A549 (cell line): ENCODE measurements at regions not wholly inside any gene's neighbourhood (a gene's known extent, or its start where the extent isn't known, plus 50 kb on each side); places are given as distances from the start of the nearest gene placed in this dataset.

Source experiments
- ATAC-seq, 2 experiments: fragments of 200-7000 bp in 1 of 2; fragments of >200 bp in 1 of 2; cut with Nextera tagmentation in 1 of 2; cut with Tn5 transposase in 1 of 2; 3 replicates each; pipeline versions ENCODE4 v1.8.0 to v1.9.1; 2018 to 2020; ENCODE audit warnings: mild to moderate bottlenecking in 1 of 2, moderate library complexity in 1 of 2
- CTCF ChIA-PET: fragments of 300-600 bp; sonication (Branson Sonifier 250); formaldehyde crosslinking; extraction: SDS; loops from one replicate; lab custom pipeline; 2021; ENCODE audit warnings: antibody characterized with exemption, inconsistent platforms; lab: Yijun Ruan, JAX
- POLR2A ChIA-PET: fragments of 350-600 bp; formaldehyde crosslinking; extraction: SDS; loops from one replicate; lab custom pipeline; 2021; ENCODE audit warnings: antibody characterized with exemption, inconsistent platforms; lab: Yijun Ruan, JAX
- DNase-seq, 2 experiments: peaks; one replicate each; pipeline versions ENCODE4 v3.0.0 to v3.0.0-alpha.2; 2011 to 2016; ENCODE audit warnings: low read depth in 1 of 2, low spot score in 1 of 2
- FAIRE-seq: peaks from 2 replicates; lab custom pipeline; 2011; peaks lifted over from hg19 to GRCh38; lab: Jason Lieb, UNC
- H3K27ac ChIP-seq, 2 experiments: fragments of >200 bp; sonication (Bioruptor Twin); formaldehyde crosslinking; 3 replicates each; pipeline ENCODE4 v1.5.1; 2016 to 2017
- H3K4me1 ChIP-seq: fragments of >200 bp; sonication (Bioruptor Twin); formaldehyde crosslinking; 3 replicates; pipeline ENCODE4 v1.6.1; 2016
- H3K4me2 ChIP-seq: fragments of >200 bp; sonication (Bioruptor Twin); formaldehyde crosslinking; 3 replicates; pipeline ENCODE4 v1.6.1; 2016
- H3K4me3 ChIP-seq: fragments of >200 bp; sonication (Bioruptor Twin); formaldehyde crosslinking; 3 replicates; pipeline ENCODE4 v1.5.1; 2016
- H3K9me3 ChIP-seq: fragments of >200 bp; sonication (Bioruptor Twin); formaldehyde crosslinking; 3 replicates; pipeline ENCODE4 v1.6.1; 2016
- CEBPB ChIP-seq, 2 experiments: fragments of >200 bp in 1 of 2; sonication (Bioruptor Twin) in 1 of 2; formaldehyde crosslinking in 1 of 2; IDR thresholded peaks; 2 replicates each; pipeline ENCODE4 v1.6.1; 2012 to 2016
- FOSB ChIP-seq: fragments of 250-450 bp; sonication (Bioruptor Pico); IDR thresholded peaks from 2 replicates; pipeline ENCODE4 v1.5.0; 2020; ENCODE audit warnings: mild to moderate bottlenecking, moderate library complexity
- HOXA7 ChIP-seq: fragments of 250-450 bp; sonication (Bioruptor Pico); IDR thresholded peaks from 2 replicates; pipeline ENCODE4 v1.5.0; 2020; ENCODE audit warnings: mild to moderate bottlenecking, moderate library complexity
- JUN ChIP-seq, 2 experiments: fragments of >200 bp; sonication (Bioruptor Twin); formaldehyde crosslinking; IDR thresholded peaks; 2 replicates in 1 of 2; 3 replicates in 1 of 2; pipeline ENCODE4 v1.6.1; 2016 to 2017
- KDM1A ChIP-seq: fragments of 200-600 bp; sonication (generic); IDR thresholded peaks from 2 replicates; pipeline ENCODE4 v1.6.1; 2016; ENCODE audit warnings: low read depth, mild to moderate bottlenecking
- NPAS2 ChIP-seq: fragments of 250-450 bp; sonication (Bioruptor Pico); IDR thresholded peaks from 2 replicates; pipeline ENCODE4 v1.8.0; 2022; ENCODE audit warnings: mild to moderate bottlenecking, moderate library complexity, borderline replicate concordance
- PHF8 ChIP-seq: fragments of 200-600 bp; sonication (generic); IDR thresholded peaks from 2 replicates; pipeline ENCODE4 v1.6.1; 2016; ENCODE audit warnings: low read depth, mild to moderate bottlenecking, antibody characterized with exemption, moderate library complexity, borderline replicate concordance
- RAD21 ChIP-seq, 2 experiments: fragments of >200 bp in 1 of 2; sonication (Bioruptor Twin) in 1 of 2; formaldehyde crosslinking in 1 of 2; IDR thresholded peaks in 1 of 2; conservative IDR thresholded peaks in 1 of 2; 2 replicates in 1 of 2; 3 replicates in 1 of 2; pipeline ENCODE4 v1.6.1; 2012 to 2018; ENCODE audit warnings: inconsistent platforms in 1 of 2
- RARB ChIP-seq: fragments of 250-450 bp; sonication (Bioruptor Pico); IDR thresholded peaks from 2 replicates; pipeline ENCODE4 v1.8.0; 2021; ENCODE audit warnings: mild to moderate bottlenecking, moderate library complexity
- RCOR1 ChIP-seq: fragments of 150-350 bp; IDR thresholded peaks from 2 replicates; pipeline ENCODE4 v1.6.1; 2014; ENCODE audit warnings: antibody characterized with exemption, low read length, low read depth
- SREBF2 ChIP-seq: fragments of 450-650 bp; IDR thresholded peaks from 2 replicates; pipeline ENCODE4 v1.6.1; 2014; ENCODE audit warnings: mild to moderate bottlenecking, moderate library complexity
- ZC3H11A ChIP-seq: fragments of 450-650 bp; IDR thresholded peaks from 2 replicates; pipeline ENCODE4 v1.6.1; 2014; ENCODE audit warnings: antibody characterized with exemption, mild to moderate bottlenecking
- ZFP36 ChIP-seq: fragments of 450-650 bp; IDR thresholded peaks from 2 replicates; pipeline ENCODE4 v1.6.1; 2014; ENCODE audit warnings: borderline replicate concordance; ENCODE audit not compliant: partially characterized antibody
- ZSCAN20 ChIP-seq: fragments of 250-450 bp; sonication (Bioruptor Pico); IDR thresholded peaks from 2 replicates; pipeline ENCODE4 v1.8.0; 2022; ENCODE audit warnings: mild to moderate bottlenecking, moderate library complexity
- WGBS: methylation state at CpG from one replicate; pipeline ENCODE4 v1.1.6; 2017; ENCODE audit errors: missing lambda C conversion rate; 5-methylcytosine and 5-hydroxymethylcytosine counted together
- TF ChIP-seq, protein P1 (sequence below): fragments of >200 bp; sonication (Bioruptor Twin); formaldehyde crosslinking; IDR thresholded peaks from 3 replicates; pipeline ENCODE4 v1.6.1; 2016
- TF ChIP-seq, protein P2 (sequence below): fragments of >200 bp; sonication (Bioruptor Twin); formaldehyde crosslinking; IDR thresholded peaks from 2 replicates; pipeline ENCODE4 v1.6.1; 2016
- TF ChIP-seq, protein P3 (sequence below): IDR thresholded peaks from 2 replicates; pipeline ENCODE4 v1.6.1; 2012; ENCODE audit warnings: low read depth, borderline replicate concordance
- TF ChIP-seq, protein P4 (sequence below): fragments of >200 bp; sonication (Bioruptor Twin); formaldehyde crosslinking; IDR thresholded peaks from 3 replicates; pipeline ENCODE4 v1.5.1; 2016
- TF ChIP-seq, protein P5 (sequence below): fragments of 150-350 bp; IDR thresholded peaks from 2 replicates; pipeline ENCODE4 v1.6.1; 2014; ENCODE audit warnings: low read depth, mild to moderate bottlenecking, low read length
- TF ChIP-seq, protein P6 (sequence below): fragments of 450-650 bp; IDR thresholded peaks from 2 replicates; pipeline ENCODE4 v1.6.1; 2014; ENCODE audit warnings: antibody characterized with exemption

DNA sequence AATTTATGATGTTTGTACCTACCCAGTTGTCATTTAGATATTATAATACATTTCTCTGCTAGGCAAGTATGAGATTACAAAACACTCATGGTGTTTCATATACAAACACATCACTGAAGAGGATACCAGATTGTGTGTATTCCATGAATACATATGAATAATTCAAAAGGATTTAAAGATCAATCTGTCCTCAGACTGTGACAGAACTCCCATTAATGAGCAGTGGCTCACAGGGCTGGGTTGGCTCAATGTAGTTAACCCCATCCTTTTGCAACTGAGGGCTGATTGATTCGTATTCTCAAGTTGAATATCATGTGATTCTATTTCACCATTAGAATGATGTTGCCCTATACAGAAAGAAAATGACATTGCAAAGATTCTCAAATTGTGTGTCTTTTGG lies 79.6 kb upstream of the SPANXN2 start:
- Histone ChIP-seq H3K9me3 (no peaks in the 10 kb centered on the region), H3K4me1 (no peaks in the 10 kb centered on the region), H3K27ac (no peak overlapping the region), H3K4me2 (no peak overlapping the region)
- POLR2A ChIA-PET: no interaction called here
- 0% methylated on average over 1 of the region's 1 CpG for WGBS
- ATAC-seq: no peak
- TF ChIP-seq, protein P1, sequence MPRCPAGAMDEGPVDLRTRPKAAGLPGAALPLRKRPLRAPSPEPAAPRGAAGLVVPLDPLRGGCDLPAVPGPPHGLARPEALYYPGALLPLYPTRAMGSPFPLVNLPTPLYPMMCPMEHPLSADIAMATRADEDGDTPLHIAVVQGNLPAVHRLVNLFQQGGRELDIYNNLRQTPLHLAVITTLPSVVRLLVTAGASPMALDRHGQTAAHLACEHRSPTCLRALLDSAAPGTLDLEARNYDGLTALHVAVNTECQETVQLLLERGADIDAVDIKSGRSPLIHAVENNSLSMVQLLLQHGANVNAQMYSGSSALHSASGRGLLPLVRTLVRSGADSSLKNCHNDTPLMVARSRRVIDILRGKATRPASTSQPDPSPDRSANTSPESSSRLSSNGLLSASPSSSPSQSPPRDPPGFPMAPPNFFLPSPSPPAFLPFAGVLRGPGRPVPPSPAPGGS: no peak
- no peak for TF ChIP-seq FOSB (CRISPR knock-in tag)
- TF ChIP-seq, all 56 proteins: peak for 0
- DNase-seq (no peak), FAIRE-seq (no peak)
- H3K4me3 ChIP-seq: no peak overlapping the region
- CTCF ChIA-PET: interaction anchor here (0.6 kb wide), 2 partner anchors 9 to 20 kb away, joined by 3 to 4 read pairs; no protein-coding TSS in a partner anchor

DNA sequence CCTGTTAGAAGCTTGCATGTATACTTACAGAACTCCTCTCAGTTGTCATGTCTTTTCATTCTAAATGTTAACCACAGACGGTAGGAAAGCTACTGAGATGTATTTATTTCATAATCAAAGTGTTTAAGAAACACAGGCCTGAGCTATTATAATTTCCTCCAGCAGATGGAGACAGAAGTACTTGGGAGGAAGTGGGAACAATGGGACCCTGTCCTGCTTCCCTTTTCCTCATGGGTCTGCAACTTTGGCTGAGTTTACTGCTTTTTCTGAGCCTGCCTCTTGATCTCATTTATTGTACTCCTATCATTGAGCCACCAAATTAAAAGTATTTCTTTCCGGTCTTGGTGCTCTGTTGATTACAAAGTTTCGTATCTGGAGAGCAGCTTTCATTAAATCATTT lies 67.7 kb upstream of the SPANXN2 start:
- ATAC-seq (no peak), FAIRE-seq (no peak), DNase-seq (peak in 1 of 2 experiments; percentile 0)
- ChIA-PET CTCF (no interaction called here), POLR2A (no interaction called here)
- Histone ChIP-seq H3K9me3 (no peaks in the 10 kb centered on the region), H3K4me3 (no peak overlapping the region), H3K4me1 (no peaks in the 10 kb centered on the region), H3K27ac (no peak overlapping the region), H3K4me2 (no peak overlapping the region)
- TF ChIP-seq HOXA7 (CRISPR knock-in tag): no peak
- TF ChIP-seq, protein P2, sequence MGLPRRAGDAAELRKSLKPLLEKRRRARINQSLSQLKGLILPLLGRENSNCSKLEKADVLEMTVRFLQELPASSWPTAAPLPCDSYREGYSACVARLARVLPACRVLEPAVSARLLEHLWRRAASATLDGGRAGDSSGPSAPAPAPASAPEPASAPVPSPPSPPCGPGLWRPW: no peak
- TF ChIP-seq RAD21 (conservative IDR thresholded peaks at IDR 0.05 in 1 of 2, IDR thresholded peaks at IDR 0.05 in 1 of 2): 0 out of 5 replicates have a peak, but pooled peaks of 1 of the 2 experiments have one; percentile 9
- TF ChIP-seq ZFP36: no peak
- TF ChIP-seq, protein P3, sequence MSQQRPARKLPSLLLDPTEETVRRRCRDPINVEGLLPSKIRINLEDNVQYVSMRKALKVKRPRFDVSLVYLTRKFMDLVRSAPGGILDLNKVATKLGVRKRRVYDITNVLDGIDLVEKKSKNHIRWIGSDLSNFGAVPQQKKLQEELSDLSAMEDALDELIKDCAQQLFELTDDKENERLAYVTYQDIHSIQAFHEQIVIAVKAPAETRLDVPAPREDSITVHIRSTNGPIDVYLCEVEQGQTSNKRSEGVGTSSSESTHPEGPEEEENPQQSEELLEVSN: no peak
- TF ChIP-seq, protein P4, sequence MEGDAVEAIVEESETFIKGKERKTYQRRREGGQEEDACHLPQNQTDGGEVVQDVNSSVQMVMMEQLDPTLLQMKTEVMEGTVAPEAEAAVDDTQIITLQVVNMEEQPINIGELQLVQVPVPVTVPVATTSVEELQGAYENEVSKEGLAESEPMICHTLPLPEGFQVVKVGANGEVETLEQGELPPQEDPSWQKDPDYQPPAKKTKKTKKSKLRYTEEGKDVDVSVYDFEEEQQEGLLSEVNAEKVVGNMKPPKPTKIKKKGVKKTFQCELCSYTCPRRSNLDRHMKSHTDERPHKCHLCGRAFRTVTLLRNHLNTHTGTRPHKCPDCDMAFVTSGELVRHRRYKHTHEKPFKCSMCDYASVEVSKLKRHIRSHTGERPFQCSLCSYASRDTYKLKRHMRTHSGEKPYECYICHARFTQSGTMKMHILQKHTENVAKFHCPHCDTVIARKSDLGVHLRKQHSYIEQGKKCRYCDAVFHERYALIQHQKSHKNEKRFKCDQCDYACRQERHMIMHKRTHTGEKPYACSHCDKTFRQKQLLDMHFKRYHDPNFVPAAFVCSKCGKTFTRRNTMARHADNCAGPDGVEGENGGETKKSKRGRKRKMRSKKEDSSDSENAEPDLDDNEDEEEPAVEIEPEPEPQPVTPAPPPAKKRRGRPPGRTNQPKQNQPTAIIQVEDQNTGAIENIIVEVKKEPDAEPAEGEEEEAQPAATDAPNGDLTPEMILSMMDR: 0 out of 3 replicates have a peak, but pooled peaks have one; percentile 8
- TF ChIP-seq JUN (IDR thresholded peaks at IDR 0.05): no peak
- TF ChIP-seq RARB (CRISPR knock-in tag): no peak
- no peak for TF ChIP-seq CEBPB (IDR thresholded peaks at IDR 0.05)
- no peak for TF ChIP-seq KDM1A
- TF ChIP-seq, protein P5, sequence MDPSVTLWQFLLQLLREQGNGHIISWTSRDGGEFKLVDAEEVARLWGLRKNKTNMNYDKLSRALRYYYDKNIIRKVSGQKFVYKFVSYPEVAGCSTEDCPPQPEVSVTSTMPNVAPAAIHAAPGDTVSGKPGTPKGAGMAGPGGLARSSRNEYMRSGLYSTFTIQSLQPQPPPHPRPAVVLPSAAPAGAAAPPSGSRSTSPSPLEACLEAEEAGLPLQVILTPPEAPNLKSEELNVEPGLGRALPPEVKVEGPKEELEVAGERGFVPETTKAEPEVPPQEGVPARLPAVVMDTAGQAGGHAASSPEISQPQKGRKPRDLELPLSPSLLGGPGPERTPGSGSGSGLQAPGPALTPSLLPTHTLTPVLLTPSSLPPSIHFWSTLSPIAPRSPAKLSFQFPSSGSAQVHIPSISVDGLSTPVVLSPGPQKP: no peak
- TF ChIP-seq PHF8: no peak
- 7% methylated on average over 3 of the region's 3 CpGs for WGBS

DNA sequence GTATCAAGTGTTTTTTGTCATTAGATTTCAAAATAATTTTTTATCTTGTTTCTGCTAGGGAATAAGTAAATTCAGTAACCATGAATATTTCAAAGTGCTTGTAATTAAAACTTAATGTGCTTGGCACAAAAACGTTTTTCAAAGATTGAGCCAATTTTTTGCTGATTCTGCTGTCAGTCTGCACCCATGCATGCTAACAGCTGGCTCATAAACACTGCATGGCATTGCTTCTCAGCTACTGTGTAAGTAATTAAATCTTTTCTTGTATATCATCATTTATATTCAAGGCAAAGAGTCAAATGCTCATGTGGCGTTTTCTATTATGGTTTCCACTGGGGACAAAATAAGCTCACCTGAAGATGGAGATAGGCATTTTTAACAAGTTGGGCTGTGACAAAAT lies 66.8 kb upstream of the SPANXN2 start:
- Histone ChIP-seq H3K4me2 (no peak overlapping the region), H3K4me3 (no peak overlapping the region), H3K27ac (no peak overlapping the region), H3K4me1 (no peaks in the 10 kb centered on the region), H3K9me3 (no peaks in the 10 kb centered on the region)
- FAIRE-seq: no peak
- no peak for DNase-seq
- TF ChIP-seq NPAS2 (CRISPR knock-in tag): no peak
- TF ChIP-seq RCOR1: no peak
- no peak for TF ChIP-seq ZC3H11A
- no peak for TF ChIP-seq CEBPB (IDR thresholded peaks at IDR 0.05)
- TF ChIP-seq, protein P6, sequence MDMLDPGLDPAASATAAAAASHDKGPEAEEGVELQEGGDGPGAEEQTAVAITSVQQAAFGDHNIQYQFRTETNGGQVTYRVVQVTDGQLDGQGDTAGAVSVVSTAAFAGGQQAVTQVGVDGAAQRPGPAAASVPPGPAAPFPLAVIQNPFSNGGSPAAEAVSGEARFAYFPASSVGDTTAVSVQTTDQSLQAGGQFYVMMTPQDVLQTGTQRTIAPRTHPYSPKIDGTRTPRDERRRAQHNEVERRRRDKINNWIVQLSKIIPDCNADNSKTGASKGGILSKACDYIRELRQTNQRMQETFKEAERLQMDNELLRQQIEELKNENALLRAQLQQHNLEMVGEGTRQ: no peak
- TF ChIP-seq ZSCAN20 (CRISPR knock-in tag): no peak
- no peak for TF ChIP-seq SREBF2
- WGBS: 2% methylated on average over 2 of the region's 2 CpGs
- ATAC-seq: no peak
- CTCF ChIA-PET: no interaction called here
- POLR2A ChIA-PET: no interaction called here
